ENCODE measurements at regions not wholly inside any gene's neighbourhood (a gene's known extent, or its start where the extent isn't known, plus 50 kb on each side); places are given as distances from the start of the nearest gene placed in this dataset.
"Not testable (repeated sequence)": the region's sequence is repeated elsewhere in the genome, so short reads cannot be mapped to it uniquely, and the experiment has no call there.

DNA sequence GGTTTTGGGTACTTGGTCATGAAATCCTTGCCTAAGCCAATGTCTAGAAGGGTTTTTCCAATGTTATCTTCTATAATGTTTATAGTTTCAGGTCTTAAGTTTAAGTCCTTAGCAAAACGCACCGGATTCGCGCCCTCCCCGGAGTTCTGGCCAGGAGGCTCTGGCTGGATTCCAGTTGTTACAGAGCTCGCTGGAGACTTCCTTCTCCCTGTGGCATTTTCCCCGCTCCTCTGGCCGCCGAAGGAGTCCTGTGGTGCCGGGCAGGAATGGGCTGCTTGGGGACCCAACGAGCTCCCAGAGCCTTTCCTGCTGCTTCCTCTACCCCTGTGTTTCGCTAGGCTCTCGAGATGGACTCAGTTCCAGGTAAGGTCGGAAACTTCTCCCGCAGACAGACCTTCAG, 335.9 kb downstream of the AEBP2 start:
- Mint-ChIP-seq H3K4me1 (no peaks in the 10 kb centered on the region), H3K9me3 (peaks cover 0 to 4% (median 0%) of the 10 kb centered on the region in 5 donors), H3K36me3 (peaks cover 0 to 4% (median 0%) of the 10 kb centered on the region in 3 donors), H3K4me3 (no peak overlapping the region), H3K27me3 (peaks cover 12 to 15% of the 10 kb centered on the region in 2 donors), H3K27ac (no peak overlapping the region)
- Histone ChIP-seq H3K4me3 (ENCODE audit: low read length) (no peak overlapping the region), H3K4me1 (ENCODE audit: insufficient read depth, low read length) (no peaks in the 10 kb centered on the region), H3K36me3 (ENCODE audit: insufficient read depth, low read length) (no peaks in the 10 kb centered on the region), H3K27ac (ENCODE audit: low read depth, low read length) (no peak overlapping the region), H3K27me3 (ENCODE audit: insufficient read depth, low read length, poor library complexity, severe bottlenecking) (no peaks in the 10 kb centered on the region), H3K9me3 (ENCODE audit: low read length) (no peaks in the 10 kb centered on the region)
- DNase-seq = no peak
- CTCF ChIA-PET = no interaction called here
- POLR2A ChIA-PET = no interaction called here

DNA sequence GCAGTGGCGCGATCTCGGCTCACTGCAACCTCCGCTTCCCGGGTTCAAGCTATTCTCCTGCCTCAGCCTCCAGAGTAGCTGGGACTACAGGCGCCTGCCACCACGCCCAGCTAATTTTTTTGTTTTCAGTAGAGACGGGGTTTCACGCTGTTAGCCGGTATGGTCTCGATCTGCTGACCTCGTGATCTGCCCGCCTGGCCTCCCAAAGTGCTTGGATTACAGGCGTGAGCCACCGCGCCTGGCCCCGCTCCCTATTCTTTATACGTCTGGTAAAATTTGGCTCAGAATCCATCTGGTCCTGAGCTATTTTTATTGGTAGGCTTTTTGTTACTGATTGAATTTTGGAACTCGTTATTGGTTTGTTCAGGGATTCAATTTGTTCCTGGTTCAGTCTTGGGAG, 336.7 kb downstream of the AEBP2 start:
- H3K4me3 ChIP-seq (ENCODE audit: low read length); POLR2A ChIA-PET; CTCF ChIA-PET: not testable (repeated sequence)

DNA sequence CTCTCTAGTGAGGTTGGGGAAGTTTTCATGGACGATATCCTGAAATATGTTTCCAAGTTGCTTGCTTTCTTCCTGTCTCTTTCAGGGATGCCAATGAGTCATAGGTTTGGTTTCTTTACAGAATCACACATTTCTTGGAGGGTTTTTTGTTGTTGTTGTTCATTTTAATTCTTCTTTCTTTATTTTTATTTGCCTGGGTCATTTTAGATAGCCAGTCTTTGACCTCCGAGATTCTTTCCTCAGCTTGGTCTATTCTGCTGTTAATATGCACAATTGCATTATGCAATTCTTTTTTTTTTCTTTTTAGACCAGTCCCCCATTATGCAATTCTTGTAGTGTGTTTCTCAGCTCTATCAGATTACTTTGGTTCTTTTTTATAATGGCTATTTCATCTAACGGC, 338.9 kb downstream of the AEBP2 start:
- Histone ChIP-seq H3K36me3 (ENCODE audit: insufficient read depth, low read length) (no peaks in the 10 kb centered on the region), H3K4me1 (ENCODE audit: insufficient read depth, low read length) (no peaks in the 10 kb centered on the region), H3K27ac (ENCODE audit: low read depth, low read length) (no peak overlapping the region), H3K27me3 (ENCODE audit: insufficient read depth, low read length, poor library complexity, severe bottlenecking) (no peaks in the 10 kb centered on the region), H3K9me3 (ENCODE audit: low read length) (no peaks in the 10 kb centered on the region), H3K4me3 (ENCODE audit: low read length) (no peak overlapping the region)
- Mint-ChIP-seq H3K36me3 (peaks cover 0 to 7% (median 0%) of the 10 kb centered on the region in 3 donors), H3K27ac (peak overlapping the region in 1 of 8 donors; percentile 6), H3K4me3 (no peak overlapping the region), H3K27me3 (peaks cover 12 to 21% of the 10 kb centered on the region in 2 donors), H3K4me1 (no peaks in the 10 kb centered on the region), H3K9me3 (peaks cover 0 to 4% (median 0%) of the 10 kb centered on the region in 5 donors)
- DNase-seq = no peak
- POLR2A ChIA-PET = no interaction called here
- CTCF ChIA-PET = no interaction called here

More for the DNA sequence above, 336.7 kb downstream of the AEBP2 start:
- not testable (repeated sequence) for DNase-seq; H3K9me3 Mint-ChIP-seq; H3K27me3 ChIP-seq (ENCODE audit: insufficient read depth, low read length, poor library complexity, severe bottlenecking); H3K4me1 ChIP-seq (ENCODE audit: insufficient read depth, low read length); H3K4me1 Mint-ChIP-seq; H3K9me3 ChIP-seq (ENCODE audit: low read length); H3K36me3 Mint-ChIP-seq; H3K36me3 ChIP-seq (ENCODE audit: insufficient read depth, low read length); H3K4me3 Mint-ChIP-seq; H3K27ac Mint-ChIP-seq; H3K27ac ChIP-seq (ENCODE audit: low read depth, low read length)
- peaks cover 12 to 21% of the 10 kb centered on the region in 2 donors for H3K27me3 Mint-ChIP-seq

DNA sequence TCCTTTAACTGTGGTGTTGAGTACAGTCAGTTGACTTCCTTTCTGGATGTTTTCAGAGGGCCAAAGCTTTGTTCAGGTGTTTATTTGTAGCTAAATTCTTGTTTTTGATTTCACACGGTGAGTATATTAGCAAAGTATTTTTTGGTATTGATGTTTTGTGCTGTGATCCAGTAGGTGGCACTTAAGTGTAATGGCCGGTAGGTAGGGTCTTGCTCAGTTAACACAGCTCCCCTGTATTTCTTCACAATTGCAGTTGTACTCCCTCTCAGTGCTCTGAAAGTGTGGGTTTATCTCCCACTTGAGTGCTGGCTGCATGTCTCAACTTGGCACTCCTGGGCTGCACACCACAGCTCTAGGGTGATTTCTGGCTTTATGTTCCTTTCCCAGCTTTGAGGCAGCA, 339.5 kb downstream of the AEBP2 start:
- Mint-ChIP-seq H3K4me3 (no peak overlapping the region), H3K9me3 (peaks cover 0 to 4% (median 0%) of the 10 kb centered on the region in 5 donors), H3K4me1 (no peaks in the 10 kb centered on the region), H3K27me3 (peaks cover 12 to 21% of the 10 kb centered on the region in 2 donors), H3K36me3 (peaks cover 0 to 8% (median 0%) of the 10 kb centered on the region in 3 donors), H3K27ac (no peak overlapping the region)
- Histone ChIP-seq H3K9me3 (ENCODE audit: low read length) (no peaks in the 10 kb centered on the region), H3K4me1 (ENCODE audit: insufficient read depth, low read length) (no peaks in the 10 kb centered on the region), H3K27ac (ENCODE audit: low read depth, low read length) (no peak overlapping the region), H3K4me3 (ENCODE audit: low read length) (no peak overlapping the region), H3K27me3 (ENCODE audit: insufficient read depth, low read length, poor library complexity, severe bottlenecking) (no peaks in the 10 kb centered on the region), H3K36me3 (ENCODE audit: insufficient read depth, low read length) (no peaks in the 10 kb centered on the region)
- DNase-seq = no peak
- ChIA-PET POLR2A (no interaction called here), CTCF (no interaction called here)

DNA sequence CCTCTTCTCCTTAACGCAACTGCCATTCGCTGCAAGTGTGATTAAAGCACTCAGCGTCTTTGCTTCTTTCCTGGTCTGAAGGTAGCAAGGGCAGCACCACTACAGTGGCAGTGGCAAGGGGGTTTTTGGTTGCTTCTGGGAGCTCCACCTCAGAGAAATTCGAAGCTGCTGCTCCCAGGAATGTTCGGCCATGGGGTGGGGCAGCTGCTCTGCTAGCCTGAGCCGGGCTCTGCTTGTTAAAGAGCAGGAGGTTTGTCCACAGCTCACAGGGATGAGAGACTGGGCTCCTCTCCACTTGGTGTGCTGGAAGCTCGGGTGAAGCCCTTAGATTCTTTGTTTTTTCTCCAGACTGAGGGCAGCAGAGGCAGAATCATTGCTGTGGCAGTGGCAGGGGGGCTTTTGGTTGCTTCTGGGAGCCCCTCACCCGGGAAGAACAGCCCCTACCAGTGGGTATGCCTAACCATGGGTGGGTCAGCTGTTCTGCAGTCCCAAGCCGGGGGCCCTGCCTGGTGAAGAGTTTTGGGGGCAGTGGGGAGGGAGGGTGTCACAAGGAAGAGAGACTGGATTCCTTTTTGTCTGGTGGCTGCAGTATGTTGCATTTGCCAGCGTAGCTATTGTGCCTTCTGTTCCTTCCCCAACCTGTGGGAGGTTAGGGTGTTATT, 340.2 kb downstream of the AEBP2 start:
- H3K36me3 Mint-ChIP-seq = peaks cover 0 to 8% (median 0%) of the 10 kb centered on the region in 3 donors
- Histone ChIP-seq H3K36me3 (ENCODE audit: insufficient read depth, low read length) (no peaks in the 10 kb centered on the region), H3K4me1 (ENCODE audit: insufficient read depth, low read length) (no peaks in the 10 kb centered on the region), H3K27me3 (ENCODE audit: insufficient read depth, low read length, poor library complexity, severe bottlenecking) (no peaks in the 10 kb centered on the region), H3K4me3 (ENCODE audit: low read length) (no peak overlapping the region), H3K27ac (ENCODE audit: low read depth, low read length) (no peak overlapping the region), H3K9me3 (ENCODE audit: low read length) (no peaks in the 10 kb centered on the region)
- DNase-seq = no peak
- H3K4me1 Mint-ChIP-seq = no peaks in the 10 kb centered on the region
- peaks cover 0 to 4% (median 0%) of the 10 kb centered on the region in 5 donors for H3K9me3 Mint-ChIP-seq
- peaks cover 14 to 21% of the 10 kb centered on the region in 2 donors for H3K27me3 Mint-ChIP-seq
- H3K4me3 Mint-ChIP-seq = no peak overlapping the region
- ChIA-PET CTCF (no interaction called here), POLR2A (no interaction called here)
- no peak overlapping the region for H3K27ac Mint-ChIP-seq

DNA sequence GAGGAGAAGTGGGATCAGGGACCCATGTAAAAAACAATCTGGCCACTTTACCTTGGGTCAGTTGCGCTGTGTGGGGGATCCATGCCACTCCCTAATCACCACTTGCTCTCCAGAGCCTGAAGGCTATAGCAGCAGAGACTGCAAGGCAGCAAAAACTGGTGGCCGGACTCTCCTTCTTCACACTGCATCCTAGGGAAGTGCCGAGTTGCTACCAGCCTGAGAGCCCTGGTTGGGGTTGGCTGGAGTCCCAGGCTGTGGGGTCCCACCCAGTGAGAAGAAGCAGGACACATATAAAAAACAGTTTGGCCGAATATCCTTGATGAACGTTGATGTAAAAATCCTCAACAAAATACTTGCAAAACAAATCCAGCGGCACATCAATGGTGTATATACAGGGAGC, 341.2 kb downstream of the AEBP2 start:
- Mint-ChIP-seq H3K27me3 (peaks cover 14 to 21% of the 10 kb centered on the region in 2 donors), H3K9me3 (peaks cover 0 to 6% (median 4%) of the 10 kb centered on the region in 5 donors), H3K4me3 (no peak overlapping the region), H3K36me3 (peaks cover 0 to 8% (median 0%) of the 10 kb centered on the region in 3 donors), H3K27ac (no peak overlapping the region), H3K4me1 (no peaks in the 10 kb centered on the region)
- ChIA-PET CTCF (no interaction called here), POLR2A (no interaction called here)
- DNase-seq = no peak
- no peaks in the 10 kb centered on the region for H3K27me3 ChIP-seq (ENCODE audit: insufficient read depth, low read length, poor library complexity, severe bottlenecking)
- no peaks in the 10 kb centered on the region for H3K36me3 ChIP-seq (ENCODE audit: insufficient read depth, low read length)
- no peak overlapping the region for H3K4me3 ChIP-seq (ENCODE audit: low read length)
- H3K27ac ChIP-seq (ENCODE audit: low read depth, low read length) = no peak overlapping the region
- H3K9me3 ChIP-seq (ENCODE audit: low read length) = no peaks in the 10 kb centered on the region
- no peaks in the 10 kb centered on the region for H3K4me1 ChIP-seq (ENCODE audit: insufficient read depth, low read length)

DNA sequence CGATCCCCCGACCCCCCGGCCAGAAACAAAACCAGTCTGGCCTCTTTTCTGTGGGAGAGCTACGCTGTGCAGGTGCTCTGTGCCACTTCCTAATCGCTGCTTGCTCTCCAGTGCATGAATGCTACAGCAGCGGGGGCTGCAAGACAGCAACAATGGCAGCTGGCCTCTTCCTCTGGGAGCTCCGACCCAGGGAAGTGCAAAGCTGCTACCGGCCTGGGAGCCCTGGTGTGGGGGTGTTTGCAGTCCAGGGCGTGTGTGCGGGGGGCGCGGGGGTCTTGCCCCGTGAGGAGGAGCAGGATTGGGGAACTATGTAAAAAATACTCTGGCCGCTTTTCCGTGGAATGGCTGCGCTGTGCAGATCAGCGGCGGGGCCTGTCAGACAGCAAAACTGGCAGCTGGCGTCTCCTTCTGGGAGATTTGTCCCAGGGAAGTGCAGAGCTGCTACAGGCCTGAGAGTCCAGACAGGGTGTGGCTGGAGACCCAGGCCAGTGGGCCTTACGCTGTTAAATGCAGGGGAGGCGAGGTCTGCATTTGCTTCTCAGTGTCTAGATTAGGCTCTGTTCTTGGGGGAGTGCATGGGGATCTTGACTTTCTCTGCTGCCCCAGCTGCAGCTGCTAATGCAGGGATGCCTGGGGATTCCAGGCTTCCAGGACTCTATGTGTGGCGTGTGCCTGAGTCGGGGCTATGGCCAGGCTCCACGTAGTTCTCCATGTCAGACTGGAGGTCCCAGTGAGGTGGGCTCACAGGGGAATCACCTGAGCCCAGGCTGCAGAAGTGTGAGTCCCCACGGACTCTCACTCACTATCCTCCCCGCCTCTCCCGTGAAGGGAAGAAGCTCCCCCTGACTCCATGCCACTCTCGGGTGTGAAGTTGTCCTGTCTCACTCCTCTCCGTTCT, 344.5 kb downstream of the AEBP2 start:
- no peaks in the 10 kb centered on the region for H3K4me1 Mint-ChIP-seq
- H3K36me3 ChIP-seq (ENCODE audit: insufficient read depth, low read length) = no peaks in the 10 kb centered on the region
- peaks cover 11 to 12% of the 10 kb centered on the region in 2 donors for H3K27me3 Mint-ChIP-seq
- POLR2A ChIA-PET = no interaction called here
- no peaks in the 10 kb centered on the region for H3K27me3 ChIP-seq (ENCODE audit: insufficient read depth, low read length, poor library complexity, severe bottlenecking)
- no peak overlapping the region for H3K4me3 ChIP-seq (ENCODE audit: low read length)
- H3K9me3 ChIP-seq (ENCODE audit: low read length) = no peaks in the 10 kb centered on the region
- no peak for DNase-seq
- peaks cover 2 to 9% (median 3%) of the 10 kb centered on the region in 5 donors for H3K9me3 Mint-ChIP-seq
- H3K4me1 ChIP-seq (ENCODE audit: insufficient read depth, low read length) = no peaks in the 10 kb centered on the region
- H3K36me3 Mint-ChIP-seq = peaks cover 0 to 8% (median 0%) of the 10 kb centered on the region in 3 donors
- no peak overlapping the region for H3K27ac Mint-ChIP-seq
- CTCF ChIA-PET = no interaction called here
- H3K27ac ChIP-seq (ENCODE audit: low read depth, low read length) = no peak overlapping the region
- no peak overlapping the region for H3K4me3 Mint-ChIP-seq

DNA sequence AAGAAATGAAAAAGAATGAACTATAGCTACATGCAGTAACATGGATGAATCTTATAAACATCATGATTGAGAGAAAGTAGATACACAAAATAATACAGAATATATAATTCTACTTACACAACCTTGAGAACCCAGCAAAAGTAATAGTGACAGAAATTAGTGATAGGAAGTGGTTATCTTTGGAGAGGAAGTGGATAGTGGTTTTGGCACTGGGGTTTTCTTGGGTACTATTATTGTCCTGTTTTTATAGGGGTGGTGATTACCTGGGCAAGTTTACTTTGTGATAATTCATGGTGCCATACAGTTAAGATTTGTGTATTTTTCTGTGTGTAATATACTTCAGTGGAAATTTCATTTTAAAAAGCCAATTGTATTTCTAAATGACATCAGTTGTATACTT, 352.7 kb downstream of the AEBP2 start:
- POLR2A ChIA-PET = no interaction called here
- Mint-ChIP-seq H3K36me3 (peaks cover 0 to 1% (median 0%) of the 10 kb centered on the region in 3 donors), H3K4me1 (peaks cover 23 to 32% (median 29%) of the 10 kb centered on the region in 3 donors), H3K27me3 (peaks cover 5 to 7% of the 10 kb centered on the region in 2 donors), H3K27ac (no peak overlapping the region), H3K9me3 (peaks cover 1 to 3% (median 2%) of the 10 kb centered on the region in 5 donors), H3K4me3 (peak overlapping the region in 6 of 7 donors; percentile 23 to 77 (median 62))
- CTCF ChIA-PET = no interaction called here
- H3K4me3 ChIP-seq (ENCODE audit: low read length) = no peak overlapping the region
- peak in 1 of 5 donors; percentile 44 for DNase-seq
- H3K27me3 ChIP-seq (ENCODE audit: insufficient read depth, low read length, poor library complexity, severe bottlenecking) = no peaks in the 10 kb centered on the region
- no peaks in the 10 kb centered on the region for H3K36me3 ChIP-seq (ENCODE audit: insufficient read depth, low read length)
- H3K27ac ChIP-seq (ENCODE audit: low read depth, low read length) = no peak overlapping the region
- no peaks in the 10 kb centered on the region for H3K9me3 ChIP-seq (ENCODE audit: low read length)
- H3K4me1 ChIP-seq (ENCODE audit: insufficient read depth, low read length) = peaks cover 15% of the 10 kb centered on the region
